ENCODE measurements at regions not wholly inside any gene's neighbourhood (a gene's known extent, or its start where the extent isn't known, plus 50 kb on each side); places are given as distances from the start of the nearest gene placed in this dataset.

DNA sequence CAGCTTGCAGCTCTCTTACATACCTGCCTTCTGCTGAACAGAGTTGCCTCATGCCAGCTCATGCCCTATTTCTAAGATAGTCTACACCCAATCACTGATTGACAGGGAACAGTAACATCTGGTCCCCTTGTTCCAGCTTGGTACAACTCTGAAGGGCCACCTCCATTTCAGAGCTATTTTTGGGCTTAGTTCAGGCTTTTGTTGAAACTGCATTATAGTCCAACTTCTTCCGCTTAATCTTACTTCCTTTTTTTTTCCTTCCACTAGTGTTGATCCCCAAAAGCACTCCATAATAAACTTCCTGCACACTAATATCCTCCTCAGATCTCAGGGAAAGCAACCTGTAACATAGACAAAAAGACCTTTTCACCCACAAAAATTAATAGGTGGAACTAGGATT, 65.7 kb upstream of the TNFRSF21 start:
- TF ChIP-seq EZH2 (optimal IDR thresholded peaks at IDR 0.05; ENCODE audit: low read depth, low read length) (no peak), EZH2phosphoT487 (IDR thresholded peaks at IDR 0.05; ENCODE audit: low read length) (no peak)
- TF ChIP-seq, protein P1, sequence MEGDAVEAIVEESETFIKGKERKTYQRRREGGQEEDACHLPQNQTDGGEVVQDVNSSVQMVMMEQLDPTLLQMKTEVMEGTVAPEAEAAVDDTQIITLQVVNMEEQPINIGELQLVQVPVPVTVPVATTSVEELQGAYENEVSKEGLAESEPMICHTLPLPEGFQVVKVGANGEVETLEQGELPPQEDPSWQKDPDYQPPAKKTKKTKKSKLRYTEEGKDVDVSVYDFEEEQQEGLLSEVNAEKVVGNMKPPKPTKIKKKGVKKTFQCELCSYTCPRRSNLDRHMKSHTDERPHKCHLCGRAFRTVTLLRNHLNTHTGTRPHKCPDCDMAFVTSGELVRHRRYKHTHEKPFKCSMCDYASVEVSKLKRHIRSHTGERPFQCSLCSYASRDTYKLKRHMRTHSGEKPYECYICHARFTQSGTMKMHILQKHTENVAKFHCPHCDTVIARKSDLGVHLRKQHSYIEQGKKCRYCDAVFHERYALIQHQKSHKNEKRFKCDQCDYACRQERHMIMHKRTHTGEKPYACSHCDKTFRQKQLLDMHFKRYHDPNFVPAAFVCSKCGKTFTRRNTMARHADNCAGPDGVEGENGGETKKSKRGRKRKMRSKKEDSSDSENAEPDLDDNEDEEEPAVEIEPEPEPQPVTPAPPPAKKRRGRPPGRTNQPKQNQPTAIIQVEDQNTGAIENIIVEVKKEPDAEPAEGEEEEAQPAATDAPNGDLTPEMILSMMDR (IDR thresholded peaks at IDR 0.05; ENCODE audit: low read length): no peak
